ENCODE measurements at regions not wholly inside any gene's neighbourhood (a gene's known extent, or its start where the extent isn't known, plus 50 kb on each side); places are given as distances from the start of the nearest gene placed in this dataset.
"Not testable (repeated sequence)": the region's sequence is repeated elsewhere in the genome, so short reads cannot be mapped to it uniquely, and the experiment has no call there.

DNA sequence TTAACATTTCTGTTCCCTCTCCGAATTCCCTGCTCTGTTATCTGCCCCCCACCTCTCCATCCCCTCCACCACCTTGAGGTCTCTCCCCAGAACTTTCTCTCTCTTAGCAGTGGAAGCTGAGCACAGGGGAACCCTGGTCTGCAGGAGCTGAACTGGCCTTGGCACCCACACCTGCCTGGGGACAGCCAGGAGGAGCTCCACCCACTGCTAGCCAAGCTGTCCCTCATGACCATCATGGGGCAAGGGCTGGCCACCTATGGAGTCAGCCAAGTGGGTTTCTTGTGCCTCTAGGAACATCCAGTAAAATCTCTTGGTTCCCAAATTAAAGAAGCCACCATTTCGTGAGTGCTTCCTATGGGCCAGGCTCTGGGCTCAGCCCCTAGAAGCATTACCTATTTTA lies 276.4 kb upstream of the TLE3 start:
- Histone ChIP-seq H3K9me3 (no peaks in the 10 kb centered on the region), H3K4me1 (peaks cover 19% of the 10 kb centered on the region), H3K4me3 (no peak overlapping the region), H3K36me3 (no peaks in the 10 kb centered on the region), H3K27ac (no peak overlapping the region), H3K27me3 (ENCODE audit: low read depth) (no peaks in the 10 kb centered on the region)
- ATAC-seq (no peak), DNase-seq (no peak)
- no peak for TF ChIP-seq CTCF (IDR thresholded peaks at IDR 0.05)
- intact Hi-C loops (cut with DNase I): no loop called here

DNA sequence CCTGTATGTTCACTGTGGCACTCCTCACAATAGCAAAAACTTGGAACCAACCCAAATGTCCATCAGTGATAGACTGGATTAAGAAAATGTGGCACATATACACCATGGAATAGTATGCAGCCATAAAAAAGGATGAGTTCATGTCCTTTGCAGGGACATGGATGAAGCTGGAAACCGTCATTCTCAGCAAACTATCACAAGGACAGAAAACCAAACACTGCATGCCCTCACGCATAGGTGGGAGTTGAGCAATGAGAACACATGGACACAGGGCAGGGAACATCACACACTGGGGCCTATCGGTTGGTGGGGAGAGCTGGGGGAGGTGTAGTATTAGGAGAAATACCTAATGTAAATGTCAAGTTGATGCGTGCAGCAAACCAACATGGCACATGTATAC lies 275.7 kb upstream of the TLE3 start:
- ATAC-seq; intact Hi-C loops (cut with DNase I); H3K9me3 ChIP-seq; H3K36me3 ChIP-seq; H3K4me3 ChIP-seq; DNase-seq; H3K27ac ChIP-seq; H3K27me3 ChIP-seq (ENCODE audit: low read depth): not testable (repeated sequence)
- H3K4me1 ChIP-seq: peaks cover 19% of the 10 kb centered on the region

DNA sequence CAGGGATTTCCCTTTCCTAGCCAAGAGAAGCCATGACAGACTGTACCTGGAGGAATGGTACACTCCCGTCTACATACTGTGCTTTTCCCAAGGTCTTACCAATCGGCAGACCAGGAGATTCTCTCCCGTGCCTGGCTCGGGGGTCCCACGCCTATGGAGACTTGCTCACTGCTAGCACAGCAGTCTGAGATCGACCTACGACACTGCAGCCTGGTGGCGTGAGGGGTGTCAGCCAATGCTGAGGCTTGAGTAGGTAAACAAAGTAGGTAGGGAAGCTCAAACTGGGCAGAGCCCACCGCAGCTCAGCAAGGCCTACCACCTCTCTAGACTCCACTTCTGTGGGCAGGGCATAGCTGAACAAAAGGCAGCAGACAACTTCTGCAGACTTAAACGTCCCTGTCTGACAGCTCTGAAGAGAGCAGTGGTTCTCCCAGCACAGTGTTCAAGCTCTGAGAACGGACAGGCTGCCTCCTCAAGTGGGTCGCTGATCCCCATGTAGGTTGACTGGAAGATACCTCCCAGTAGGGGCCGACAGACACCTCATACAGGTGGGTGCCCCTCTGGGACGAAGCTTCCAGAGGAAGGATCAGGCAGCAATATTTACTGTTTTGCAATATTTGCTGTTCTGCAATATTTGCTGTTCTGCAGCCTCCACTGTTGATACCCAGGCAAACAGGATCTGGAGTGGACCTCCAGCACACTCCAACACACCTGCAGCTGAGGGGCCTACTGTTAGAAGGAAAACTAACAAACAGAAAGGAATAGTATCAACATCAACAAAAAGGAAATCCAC lies 270.4 kb upstream of the TLE3 start:
- peak; percentile 15 to 57 for ATAC-seq
- H3K27ac ChIP-seq; H3K9me3 ChIP-seq; H3K4me1 ChIP-seq; DNase-seq; intact Hi-C loops (cut with DNase I); H3K27me3 ChIP-seq (ENCODE audit: low read depth); H3K4me3 ChIP-seq; H3K36me3 ChIP-seq: not testable (repeated sequence)

DNA sequence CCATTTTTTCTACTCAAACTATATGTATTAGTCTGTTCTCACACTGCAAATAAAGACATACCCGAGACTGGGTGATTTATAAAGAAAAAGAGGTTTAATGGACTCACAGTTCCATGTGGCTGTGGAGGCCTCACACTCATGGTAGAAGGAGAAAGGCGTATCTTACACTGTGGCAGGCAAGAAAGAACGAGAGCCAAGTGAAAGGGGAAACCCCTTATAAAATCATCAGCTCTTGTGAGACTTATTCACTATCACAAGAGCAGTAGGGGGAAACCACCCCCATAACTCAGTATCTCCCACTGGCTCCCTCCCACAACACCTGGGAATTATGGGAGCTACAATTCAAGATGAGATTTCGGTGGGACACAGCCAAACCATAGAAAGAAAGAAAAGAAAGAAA lies 266.3 kb upstream of the TLE3 start:
- H3K9me3 ChIP-seq; DNase-seq; H3K27ac ChIP-seq; H3K4me1 ChIP-seq; H3K27me3 ChIP-seq (ENCODE audit: low read depth); H3K36me3 ChIP-seq; ATAC-seq; H3K4me3 ChIP-seq; intact Hi-C loops (cut with DNase I): not testable (repeated sequence)

DNA sequence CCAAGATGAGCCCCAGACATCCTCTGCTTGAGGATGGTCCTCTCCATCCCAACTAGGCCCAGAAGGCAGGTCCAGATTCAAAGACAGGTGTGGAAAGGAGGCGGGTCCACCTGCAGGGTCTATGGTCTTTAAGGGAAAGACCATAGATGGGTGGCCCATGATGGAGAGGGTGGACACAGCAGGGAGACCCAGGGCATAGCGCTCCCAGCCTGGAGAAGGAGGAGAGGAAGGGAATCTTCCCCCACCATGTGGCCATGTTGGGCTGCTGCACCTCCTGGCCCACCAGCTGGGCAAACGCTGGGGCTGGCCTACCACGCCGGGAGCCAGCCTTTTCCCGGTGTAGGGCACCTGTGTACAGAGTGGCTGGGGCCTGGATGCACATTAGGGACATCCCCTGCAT lies 265.2 kb upstream of the TLE3 start:
- peak; percentile 79 for TF ChIP-seq CTCF (IDR thresholded peaks at IDR 0.05)
- Histone ChIP-seq H3K27me3 (ENCODE audit: low read depth) (no peaks in the 10 kb centered on the region), H3K4me1 (no peaks in the 10 kb centered on the region), H3K9me3 (no peaks in the 10 kb centered on the region), H3K4me3 (no peak overlapping the region), H3K36me3 (no peaks in the 10 kb centered on the region), H3K27ac (no peak overlapping the region)
- DNase-seq (no peak), ATAC-seq (peak; percentile 72 to 81)
- intact Hi-C loops (cut with DNase I): no loop called here

- H3K4me3 ChIP-seq: no peak overlapping the region
- H3K27ac ChIP-seq: no peak overlapping the region
- TF ChIP-seq CTCF (IDR thresholded peaks at IDR 0.05): no peak
- DNase-seq: no peak
- no peak for ATAC-seq
- intact Hi-C loops (cut with DNase I): no loop called here
- no peaks in the 10 kb centered on the region for H3K36me3 ChIP-seq
- no peaks in the 10 kb centered on the region for H3K27me3 ChIP-seq (ENCODE audit: low read depth)
- H3K9me3 ChIP-seq: no peaks in the 10 kb centered on the region
- no peaks in the 10 kb centered on the region for H3K4me1 ChIP-seq
Measured at GRCh38 chr15:70362350-70362749, 264.6 kb upstream of the TLE3 start.

- Histone ChIP-seq H3K4me1 (no peaks in the 10 kb centered on the region), H3K36me3 (no peaks in the 10 kb centered on the region), H3K9me3 (no peaks in the 10 kb centered on the region), H3K4me3 (no peak overlapping the region), H3K27ac (no peak overlapping the region), H3K27me3 (ENCODE audit: low read depth) (no peaks in the 10 kb centered on the region)
- DNase-seq (no peak), ATAC-seq (no peak)
- intact Hi-C loops (cut with DNase I): no loop called here
- no peak for TF ChIP-seq CTCF (IDR thresholded peaks at IDR 0.05)
Measured at GRCh38 chr15:70361891-70362290, 264.2 kb upstream of the TLE3 start.

Measured in lower lobe of right lung (tissue), 2 donors.